Femur (tissue), 1 donor: ENCODE measurements at regions not wholly inside any gene's neighbourhood (a gene's known extent, or its start where the extent isn't known, plus 50 kb on each side); places are given as distances from the start of the nearest gene placed in this dataset.
A peak's percentile ranks its signal among the peaks of the same experiment; 100 is the strongest.

ENCODE experiments used
- DNase-seq: peaks from one replicate; pipeline ENCODE4 v3.0.0-alpha.2; 2017

GRCh38 chrX:22674932-22675331, 324.8 kb upstream of the DDX53 start:
- DNase-seq: no peak

- DNase-seq: peak; percentile 79
Measured at GRCh38 chrX:22686138-22686541, 313.6 kb upstream of the DDX53 start.

- no peak for DNase-seq
Measured at GRCh38 chrX:22689290-22689689, 310.5 kb upstream of the DDX53 start.

GRCh38 chrX:22690116-22690515, 309.6 kb upstream of the DDX53 start:
- no peak for DNase-seq

GRCh38 chrX:22691966-22692565, 307.7 kb upstream of the DDX53 start:
- DNase-seq: no peak

- DNase-seq: no peak
Measured at GRCh38 chrX:22698151-22698550, 301.6 kb upstream of the DDX53 start.

- DNase-seq: peak; percentile 53
Measured at GRCh38 chrX:22699581-22700091, 300.1 kb upstream of the DDX53 start.

GRCh38 chrX:22712942-22713341, 286.8 kb upstream of the DDX53 start:
- DNase-seq: no peak

- DNase-seq: no peak
Measured at GRCh38 chrX:22730542-22730941, 269.2 kb upstream of the DDX53 start.

- no peak for DNase-seq
Measured at GRCh38 chrX:22737541-22737940, 262.2 kb upstream of the DDX53 start.

- no peak for DNase-seq
Measured at GRCh38 chrX:22739276-22739675, 260.5 kb upstream of the DDX53 start.

- no peak for DNase-seq
Measured at GRCh38 chrX:22740836-22741235, 258.9 kb upstream of the DDX53 start.

- no peak for DNase-seq
Measured at GRCh38 chrX:22742174-22742573, 257.6 kb upstream of the DDX53 start.

- no peak for DNase-seq
Measured at GRCh38 chrX:22746081-22746480, 253.7 kb upstream of the DDX53 start.

GRCh38 chrX:22748093-22748999, 251.4 kb upstream of the DDX53 start:
- peak; percentile 53 for DNase-seq

- DNase-seq: no peak
Measured at GRCh38 chrX:22758807-22759481, 240.8 kb upstream of the DDX53 start.

GRCh38 chrX:22760513-22761057, 239.2 kb upstream of the DDX53 start:
- no peak for DNase-seq

GRCh38 chrX:22788221-22788620, 211.5 kb upstream of the DDX53 start:
- DNase-seq: no peak

GRCh38 chrX:22795671-22796070, 204.1 kb upstream of the DDX53 start:
- DNase-seq: no peak

GRCh38 chrX:22800360-22800759, 199.4 kb upstream of the DDX53 start:
- DNase-seq: peak; percentile 15

- DNase-seq: no peak
Measured at GRCh38 chrX:22800806-22801205, 199.0 kb upstream of the DDX53 start.

- no peak for DNase-seq
Measured at GRCh38 chrX:22803353-22803752, 196.4 kb upstream of the DDX53 start.

GRCh38 chrX:22810876-22811275, 188.9 kb upstream of the DDX53 start:
- DNase-seq: no peak
